HG03095 (cell line): ENCODE measurements at regions not wholly inside any gene's neighbourhood (a gene's known extent, or its start where the extent isn't known, plus 50 kb on each side); places are given as distances from the start of the nearest gene placed in this dataset.

Source experiments
- ATAC-seq: cut with Tn5 transposase; IDR thresholded peaks from one replicate; pipeline ENCODE4 v1.9.1; 2021; ENCODE audit warnings: moderate library complexity; ENCODE audit not compliant: unreplicated experiment

- ATAC-seq, result no peak
These were observed 1158.6 kb downstream of the CDH12 start for GRCh38 chr5:21694567-21694966.

- ATAC-seq, result no peak
These were observed 1159.6 kb downstream of the CDH12 start for GRCh38 chr5:21693591-21693990.

GRCh38 chr5:21689587-21689986, 1163.6 kb downstream of the CDH12 start:
- no peak for ATAC-seq

GRCh38 chr5:21688655-21689054, 1164.5 kb downstream of the CDH12 start:
- ATAC-seq, result no peak

- ATAC-seq, result no peak
These were observed 1165.5 kb downstream of the CDH12 start for GRCh38 chr5:21687621-21688020.

GRCh38 chr5:21686706-21687105, 1166.4 kb downstream of the CDH12 start:
- ATAC-seq, result no peak

GRCh38 chr5:21685522-21685921, 1167.6 kb downstream of the CDH12 start:
- no peak for ATAC-seq

GRCh38 chr5:21684992-21685391, 1168.2 kb downstream of the CDH12 start:
- ATAC-seq, result no peak

- no peak for ATAC-seq
These were observed 1171.2 kb downstream of the CDH12 start for GRCh38 chr5:21681911-21682310.

- no peak for ATAC-seq
These were observed 1172.5 kb downstream of the CDH12 start for GRCh38 chr5:21680641-21681040.

GRCh38 chr5:21680196-21680595, 1172.9 kb downstream of the CDH12 start:
- no peak for ATAC-seq

GRCh38 chr5:21678526-21678925, 1174.6 kb downstream of the CDH12 start:
- ATAC-seq, result no peak

GRCh38 chr5:21672911-21673310, 1180.2 kb downstream of the CDH12 start:
- no peak for ATAC-seq

- ATAC-seq, result no peak
These were observed 1180.8 kb downstream of the CDH12 start for GRCh38 chr5:21672360-21672759.

- ATAC-seq, result no peak
These were observed 1187.6 kb downstream of the CDH12 start for GRCh38 chr5:21665524-21665923.

GRCh38 chr5:21663082-21663481, 1190.1 kb downstream of the CDH12 start:
- ATAC-seq, result no peak

- ATAC-seq, result no peak
These were observed 1192.0 kb downstream of the CDH12 start for GRCh38 chr5:21661184-21661583.

- ATAC-seq, result no peak
These were observed 1198.6 kb downstream of the CDH12 start for GRCh38 chr5:21654556-21654955.

GRCh38 chr5:21649969-21650368, 1203.2 kb downstream of the CDH12 start:
- no peak for ATAC-seq

GRCh38 chr5:21646469-21646868, 1206.7 kb downstream of the CDH12 start:
- no peak for ATAC-seq

- ATAC-seq, result no peak
These were observed 1209.1 kb downstream of the CDH12 start for GRCh38 chr5:21644032-21644431.

- no peak for ATAC-seq
These were observed 1210.8 kb downstream of the CDH12 start for GRCh38 chr5:21642312-21642711.

- ATAC-seq, result no peak
These were observed 1229.3 kb downstream of the CDH12 start for GRCh38 chr5:21623831-21624230.
